ENCODE measurements at regions not wholly inside any gene's neighbourhood (a gene's known extent, or its start where the extent isn't known, plus 50 kb on each side); places are given as distances from the start of the nearest gene placed in this dataset.

DNA sequence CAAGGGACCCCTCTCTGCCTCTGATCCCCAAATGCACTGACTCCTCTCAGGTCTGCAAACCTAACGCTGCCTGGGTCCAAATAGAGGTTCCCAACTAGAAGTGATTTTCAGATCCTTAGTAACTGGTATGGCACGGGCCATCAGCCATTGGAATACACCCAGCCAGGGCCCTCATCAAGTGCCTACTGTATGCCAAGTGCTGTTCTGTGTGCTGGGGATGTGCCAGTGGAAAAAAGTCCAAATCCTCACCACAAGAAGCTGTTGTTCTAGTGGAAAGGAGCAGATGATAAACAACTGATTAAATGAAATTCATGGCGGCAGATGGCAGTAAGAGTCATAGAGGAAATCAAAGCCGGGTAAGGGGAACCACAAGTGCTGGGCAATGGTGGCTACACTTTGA is 57.2 kb upstream of the MED9 start:
- Histone ChIP-seq H3K4me2 (replicated peaks; ENCODE audit: extremely low read depth, low read length, poor library complexity, severe bottlenecking) (no peak overlapping the region), H3K27ac (ENCODE audit: low read depth in 1 of 2, low read length in 2 of 2) (no peak overlapping the region), H3K9ac (ENCODE audit: insufficient read depth, low read length, poor library complexity, severe bottlenecking) (no peak overlapping the region), H3K4me3 (replicated peaks in 1 of 3; ENCODE audit: low read depth in 2 of 3, low read length in 3 of 3) (no peak overlapping the region), H3K79me2 (ENCODE audit: insufficient read depth, low read length) (no peaks in the 10 kb centered on the region), H2AFZ (ENCODE audit: insufficient read depth, low read depth, low read length, poor library complexity, severe bottlenecking) (no peak overlapping the region), H3K36me3 (replicated peaks in 1 of 2; ENCODE audit: control insufficient read depth in 1 of 2, insufficient read depth in 2 of 2, low read length in 2 of 2) (no peaks in the 10 kb centered on the region), H4K20me1 (ENCODE audit: insufficient read depth, low read length) (no peaks in the 10 kb centered on the region), H3K4me1 (ENCODE audit: control insufficient read depth in 1 of 2, insufficient read depth in 2 of 2, low read length in 2 of 2) (peaks cover 11 to 12% of the 10 kb centered on the region in 2 donors), H3K9me3 (replicated peaks in 1 of 2; ENCODE audit: control insufficient read depth in 1 of 2, insufficient read depth in 1 of 2, low read length in 2 of 2) (peaks cover 11 to 33% of the 10 kb centered on the region in 2 donors), H3K27me3 (ENCODE audit: control insufficient read depth in 2 of 2, insufficient read depth in 2 of 2, low read length in 2 of 2) (no peaks in the 10 kb centered on the region)
- no peak for DNase-seq
- Mint-ChIP-seq H3K36me3 (no peaks in the 10 kb centered on the region), H3K27me3 (ENCODE audit: low read depth in 3 of 3) (peaks cover 0 to 7% (median 0%) of the 10 kb centered on the region in 3 donors), H3K4me3 (no peak overlapping the region), H3K4me1 (peaks cover 12% of the 10 kb centered on the region), H3K27ac (no peak overlapping the region), H3K9me3 (peaks cover 12 to 36% (median 24%) of the 10 kb centered on the region in 7 donors)
- intact Hi-C loops (cut with micrococcal nuclease): no loop called here
- TF ChIP-seq, protein P1, sequence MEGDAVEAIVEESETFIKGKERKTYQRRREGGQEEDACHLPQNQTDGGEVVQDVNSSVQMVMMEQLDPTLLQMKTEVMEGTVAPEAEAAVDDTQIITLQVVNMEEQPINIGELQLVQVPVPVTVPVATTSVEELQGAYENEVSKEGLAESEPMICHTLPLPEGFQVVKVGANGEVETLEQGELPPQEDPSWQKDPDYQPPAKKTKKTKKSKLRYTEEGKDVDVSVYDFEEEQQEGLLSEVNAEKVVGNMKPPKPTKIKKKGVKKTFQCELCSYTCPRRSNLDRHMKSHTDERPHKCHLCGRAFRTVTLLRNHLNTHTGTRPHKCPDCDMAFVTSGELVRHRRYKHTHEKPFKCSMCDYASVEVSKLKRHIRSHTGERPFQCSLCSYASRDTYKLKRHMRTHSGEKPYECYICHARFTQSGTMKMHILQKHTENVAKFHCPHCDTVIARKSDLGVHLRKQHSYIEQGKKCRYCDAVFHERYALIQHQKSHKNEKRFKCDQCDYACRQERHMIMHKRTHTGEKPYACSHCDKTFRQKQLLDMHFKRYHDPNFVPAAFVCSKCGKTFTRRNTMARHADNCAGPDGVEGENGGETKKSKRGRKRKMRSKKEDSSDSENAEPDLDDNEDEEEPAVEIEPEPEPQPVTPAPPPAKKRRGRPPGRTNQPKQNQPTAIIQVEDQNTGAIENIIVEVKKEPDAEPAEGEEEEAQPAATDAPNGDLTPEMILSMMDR (IDR thresholded peaks at IDR 0.05): no peak
- 68% methylated on average over 2 of the region's 4 CpGs for WGBS (ENCODE audit: insufficient coverage)

DNA sequence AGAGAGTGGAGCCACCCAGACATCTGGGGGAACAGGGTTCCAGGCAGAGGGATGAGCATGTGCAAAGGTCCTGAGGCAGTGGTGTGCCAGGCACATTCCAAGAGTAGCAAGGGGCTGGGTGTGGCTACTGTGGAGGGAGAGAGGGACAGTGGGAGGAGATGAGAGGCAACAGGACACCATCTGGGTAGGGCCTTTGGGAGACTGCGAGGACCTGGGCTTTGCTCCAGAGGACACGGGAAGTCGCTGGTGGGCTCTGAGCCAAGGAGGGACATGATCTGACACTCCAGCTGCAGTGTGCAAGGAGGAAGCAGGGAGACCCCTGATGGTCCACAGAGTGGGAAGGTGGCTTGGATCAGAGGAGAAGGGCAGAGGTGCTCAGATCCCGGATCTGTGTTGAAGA is 56.7 kb upstream of the MED9 start:
- Histone ChIP-seq H3K4me1 (ENCODE audit: control insufficient read depth in 1 of 2, insufficient read depth in 2 of 2, low read length in 2 of 2) (peaks cover 11 to 12% of the 10 kb centered on the region in 2 donors), H2AFZ (ENCODE audit: insufficient read depth, low read depth, low read length, poor library complexity, severe bottlenecking) (no peak overlapping the region), H3K79me2 (ENCODE audit: insufficient read depth, low read length) (no peaks in the 10 kb centered on the region), H4K20me1 (ENCODE audit: insufficient read depth, low read length) (no peaks in the 10 kb centered on the region), H3K9ac (ENCODE audit: insufficient read depth, low read length, poor library complexity, severe bottlenecking) (no peak overlapping the region), H3K27me3 (ENCODE audit: control insufficient read depth in 2 of 2, insufficient read depth in 2 of 2, low read length in 2 of 2) (no peaks in the 10 kb centered on the region), H3K4me2 (replicated peaks; ENCODE audit: extremely low read depth, low read length, poor library complexity, severe bottlenecking) (no peak overlapping the region), H3K27ac (ENCODE audit: low read depth in 1 of 2, low read length in 2 of 2) (no peak overlapping the region), H3K36me3 (replicated peaks in 1 of 2; ENCODE audit: control insufficient read depth in 1 of 2, insufficient read depth in 2 of 2, low read length in 2 of 2) (no peaks in the 10 kb centered on the region), H3K9me3 (replicated peaks in 1 of 2; ENCODE audit: control insufficient read depth in 1 of 2, insufficient read depth in 1 of 2, low read length in 2 of 2) (peaks cover 16 to 37% of the 10 kb centered on the region in 2 donors), H3K4me3 (replicated peaks in 1 of 3; ENCODE audit: low read depth in 2 of 3, low read length in 3 of 3) (no peak overlapping the region)
- intact Hi-C loops (cut with micrococcal nuclease): no loop called here
- Mint-ChIP-seq H3K27me3 (ENCODE audit: low read depth in 3 of 3) (peaks cover 0 to 7% (median 0%) of the 10 kb centered on the region in 3 donors), H3K4me1 (peaks cover 12% of the 10 kb centered on the region), H3K4me3 (no peak overlapping the region), H3K9me3 (peaks cover 15 to 41% (median 27%) of the 10 kb centered on the region in 7 donors), H3K36me3 (no peaks in the 10 kb centered on the region), H3K27ac (no peak overlapping the region)
- no peak for DNase-seq
- TF ChIP-seq, protein P1 (IDR thresholded peaks at IDR 0.05): no peak
- 61% methylated on average over 3 of the region's 4 CpGs for WGBS (ENCODE audit: insufficient coverage)

Measured in CD14-positive monocyte (primary cell).